ENCODE measurements at regions not wholly inside any gene's neighbourhood (a gene's known extent, or its start where the extent isn't known, plus 50 kb on each side); places are given as distances from the start of the nearest gene placed in this dataset.
"Not testable (repeated sequence)": the region's sequence is repeated elsewhere in the genome, so short reads cannot be mapped to it uniquely, and the experiment has no call there.

DNA sequence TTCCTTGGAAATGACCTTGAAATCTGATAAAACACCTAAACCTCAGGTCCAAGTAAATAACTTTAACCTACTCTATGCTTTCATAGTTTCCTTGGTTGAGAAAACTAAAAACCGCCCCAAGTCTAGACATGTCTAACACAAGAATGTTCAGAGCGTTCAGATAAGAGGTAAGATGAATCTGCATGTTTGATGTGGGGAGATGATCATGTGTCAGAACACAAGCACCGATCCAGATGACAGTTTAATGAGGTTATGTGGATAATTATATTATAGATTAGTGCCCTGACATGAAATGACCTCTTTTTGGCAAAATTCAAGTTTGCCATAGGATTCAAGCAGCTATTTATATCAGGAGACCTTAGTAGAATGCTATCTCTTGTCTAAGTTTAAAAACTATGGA is 729.8 kb upstream of the SOX11 start:
- DNase-seq = no peak

DNA sequence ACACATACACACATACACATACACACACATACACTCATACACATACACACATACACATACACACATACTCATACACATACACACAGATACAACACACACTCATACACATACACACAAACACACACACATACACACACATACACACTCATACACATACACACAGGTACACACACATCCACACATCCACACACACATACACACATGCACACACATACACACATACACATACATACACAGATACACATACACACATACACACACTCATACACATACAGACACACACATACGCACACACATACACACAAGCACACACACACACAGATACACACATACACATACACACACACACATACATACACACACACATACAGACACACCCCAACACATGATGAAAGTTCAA is 729.1 kb upstream of the SOX11 start:
- DNase-seq = no peak

DNA sequence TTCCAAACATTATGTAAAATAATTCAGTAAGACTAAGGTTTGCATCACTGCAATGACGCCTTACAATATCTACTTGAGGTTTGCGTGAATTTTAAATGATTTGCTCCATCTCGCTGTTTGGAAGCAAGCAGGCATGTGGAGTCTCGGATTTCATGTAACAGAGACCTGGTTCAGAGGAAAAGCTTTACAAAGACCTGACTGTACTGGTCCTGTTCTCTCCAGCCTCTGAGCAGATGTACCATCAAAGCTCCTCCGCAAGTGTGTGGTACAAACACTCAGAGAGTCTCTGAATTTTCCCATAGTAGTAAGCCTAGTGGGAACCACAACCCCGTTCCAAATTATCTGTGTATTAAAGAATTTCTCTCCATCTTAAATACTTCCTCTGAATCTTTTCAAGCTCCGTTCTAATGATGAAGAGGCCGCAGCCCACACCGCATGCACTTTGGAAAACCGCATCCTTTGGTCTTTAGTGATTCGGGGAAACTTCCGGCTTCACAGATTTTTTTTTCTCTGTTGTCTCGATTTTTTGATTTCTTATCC is 728.1 kb upstream of the SOX11 start:
- DNase-seq = no peak

DNA sequence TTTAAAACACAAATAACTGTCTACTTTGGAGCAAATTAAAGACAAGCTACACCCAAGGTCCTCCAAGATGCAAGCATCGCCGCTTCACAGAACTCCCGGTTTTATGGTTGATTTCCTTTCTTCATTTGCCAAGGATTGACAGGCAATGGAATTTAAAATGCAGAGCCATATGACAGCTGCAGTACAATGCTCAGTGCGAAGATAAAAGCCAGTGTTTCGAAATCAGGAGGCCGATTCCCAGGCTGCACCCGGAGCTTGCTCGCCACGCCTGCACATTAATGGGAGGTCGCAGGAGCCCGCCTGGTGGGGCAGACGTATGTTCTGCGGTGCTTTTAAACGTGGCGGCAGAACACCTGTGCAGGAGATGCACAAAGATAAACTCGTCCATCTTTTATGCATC is 727.6 kb upstream of the SOX11 start:
- DNase-seq = no peak

DNA sequence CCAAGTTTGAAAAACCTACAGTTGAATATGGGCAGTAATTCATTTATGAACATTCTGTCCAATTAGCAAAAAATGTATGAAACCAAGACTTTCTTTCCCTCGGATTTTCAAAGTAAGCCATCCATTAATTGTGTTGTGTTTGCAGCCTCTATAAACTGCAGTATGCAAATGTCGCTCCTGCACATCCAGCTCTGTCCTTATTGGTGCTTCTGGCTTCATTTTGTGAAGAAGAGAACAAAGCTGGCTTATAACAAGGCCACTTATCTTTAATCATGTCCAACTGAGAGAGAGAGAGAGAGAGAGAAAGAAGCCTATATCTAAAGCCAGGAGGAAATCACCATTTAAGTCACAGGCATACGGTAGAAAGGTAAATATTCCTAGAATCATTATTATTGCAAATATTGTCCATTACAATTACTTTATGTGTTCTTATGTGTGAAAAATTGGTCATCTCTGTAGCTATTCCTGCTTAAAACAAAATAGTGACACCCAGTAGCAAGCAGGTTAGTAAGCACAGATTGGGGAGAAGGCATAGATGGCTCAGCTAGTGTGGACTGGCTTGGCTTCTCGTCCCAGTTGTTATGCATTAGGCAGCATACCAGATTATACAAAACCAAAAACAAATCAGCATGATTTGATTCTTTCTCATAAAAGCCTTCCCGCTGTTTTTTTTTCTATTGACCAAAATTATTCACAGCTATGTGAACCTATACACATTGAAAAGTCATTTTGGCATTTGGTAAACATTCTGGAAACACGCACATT is 726.4 kb upstream of the SOX11 start:
- no peak for DNase-seq

DNA sequence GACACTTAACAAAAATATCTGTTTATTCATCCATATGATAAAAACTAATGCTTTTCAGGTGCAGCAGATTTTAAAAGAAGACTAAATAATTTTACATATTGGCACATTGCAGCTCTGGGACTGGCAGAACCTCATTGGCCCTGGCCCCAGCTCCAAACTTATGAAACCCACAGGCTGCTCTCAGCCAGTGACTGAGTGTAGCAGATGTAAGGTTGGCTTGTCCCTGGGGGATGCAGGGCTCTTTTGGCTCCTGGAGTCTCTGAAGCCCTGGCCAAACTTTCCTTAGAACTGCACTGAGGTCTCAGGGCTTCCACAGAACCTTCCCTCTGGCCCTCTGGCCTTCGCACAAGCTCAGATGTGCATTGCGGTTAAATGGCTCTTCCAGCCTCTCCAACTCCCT is 725.0 kb upstream of the SOX11 start:
- DNase-seq = no peak

DNA sequence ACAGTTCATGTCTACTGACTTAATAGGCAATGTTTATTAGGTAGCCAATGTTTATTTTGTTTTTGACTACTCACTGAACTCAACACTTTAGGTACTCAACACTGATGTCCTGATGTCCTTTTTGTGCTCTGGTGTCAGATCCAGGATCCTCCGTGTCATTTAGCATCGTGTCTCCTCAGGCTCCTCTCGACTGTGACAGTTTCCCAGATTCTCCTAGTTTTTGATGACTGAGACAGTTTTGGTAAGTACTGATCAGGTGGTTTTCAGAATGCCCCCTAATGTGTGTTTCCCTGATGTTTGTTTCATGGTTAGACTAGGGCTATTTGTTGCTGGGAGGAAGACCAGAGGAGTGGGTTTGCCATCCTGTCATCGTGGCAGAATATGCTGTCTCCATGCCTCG is 719.7 kb upstream of the SOX11 start:
- DNase-seq = no peak

DNA sequence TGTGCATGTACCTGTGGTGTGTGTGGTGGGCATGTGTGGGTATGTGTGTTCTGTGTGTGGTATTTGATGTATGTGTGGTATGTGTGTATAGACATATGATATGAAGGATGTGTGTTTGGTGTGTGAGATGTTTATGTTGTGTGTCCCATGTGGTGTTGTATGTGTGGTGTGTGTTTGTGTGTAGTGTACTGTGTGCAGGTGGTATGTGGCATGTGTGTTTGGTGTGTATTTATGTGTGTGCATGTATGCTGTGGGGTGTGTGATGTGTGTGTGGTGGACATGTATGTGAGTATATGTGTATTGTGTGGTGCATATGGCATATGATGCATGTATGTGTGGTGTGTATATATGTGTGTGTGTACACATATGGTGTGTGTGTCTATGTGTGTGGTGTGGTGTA is 718.8 kb upstream of the SOX11 start:
- no peak for DNase-seq

DNA sequence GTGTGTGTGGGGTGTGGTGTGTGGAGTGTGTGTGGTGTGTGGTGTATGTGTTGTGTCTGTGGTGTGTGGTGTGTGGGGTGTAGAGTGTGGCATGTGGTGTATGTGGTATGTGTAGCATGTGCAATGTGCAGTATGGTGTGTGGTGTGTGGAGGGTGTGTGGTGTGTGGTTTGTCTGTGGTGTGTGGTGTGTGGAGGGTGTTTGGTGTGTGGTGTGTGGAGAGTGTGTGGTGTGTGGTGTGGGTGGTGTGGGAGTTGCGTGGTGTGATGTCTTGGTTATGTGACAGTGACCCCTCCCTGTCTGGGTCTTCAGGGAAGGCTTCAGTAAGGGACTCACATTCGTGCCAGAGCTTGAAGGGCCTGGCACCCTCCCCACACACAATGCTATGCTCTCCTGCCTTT is 718.2 kb upstream of the SOX11 start:
- DNase-seq = no peak

DNA sequence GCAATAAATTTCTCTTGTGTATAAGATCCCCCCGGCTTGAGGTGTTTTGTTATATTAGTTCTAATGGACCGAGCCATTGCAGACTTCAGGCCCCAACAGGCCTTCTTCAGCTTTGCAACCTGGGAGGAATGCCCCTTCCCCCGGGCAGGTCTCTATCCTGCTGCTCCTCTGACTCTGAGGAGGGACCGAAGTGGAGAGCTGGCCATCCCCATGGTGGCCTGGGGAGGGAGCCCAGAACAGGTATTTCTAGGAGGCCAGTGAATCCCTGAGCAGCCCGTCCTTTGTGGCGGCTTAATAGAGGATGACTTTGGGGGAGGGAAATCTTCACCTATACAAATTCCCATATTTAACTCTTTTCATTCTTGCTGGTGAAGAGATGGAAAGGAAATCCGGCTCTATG is 715.8 kb upstream of the SOX11 start:
- DNase-seq = no peak

DNA sequence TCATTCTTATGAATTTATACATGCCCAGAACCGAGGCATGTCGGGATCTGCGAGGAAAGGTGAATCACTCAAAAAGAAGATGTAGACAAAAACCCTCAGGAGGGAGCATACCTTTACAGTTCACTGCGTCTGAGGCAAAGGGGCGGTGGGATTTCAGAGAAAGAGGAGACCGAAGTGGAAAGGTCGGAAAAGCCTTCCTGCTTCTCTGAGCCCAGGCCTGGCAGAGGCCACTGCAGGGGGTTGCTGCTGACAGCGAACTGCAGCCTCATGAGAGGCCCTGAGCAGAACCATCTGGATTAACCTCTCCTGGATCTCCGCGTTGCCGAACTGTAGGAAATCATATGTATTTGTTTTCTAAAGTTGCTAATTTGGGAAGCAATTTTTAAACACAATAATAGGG is 713.1 kb upstream of the SOX11 start:
- no peak for DNase-seq

DNA sequence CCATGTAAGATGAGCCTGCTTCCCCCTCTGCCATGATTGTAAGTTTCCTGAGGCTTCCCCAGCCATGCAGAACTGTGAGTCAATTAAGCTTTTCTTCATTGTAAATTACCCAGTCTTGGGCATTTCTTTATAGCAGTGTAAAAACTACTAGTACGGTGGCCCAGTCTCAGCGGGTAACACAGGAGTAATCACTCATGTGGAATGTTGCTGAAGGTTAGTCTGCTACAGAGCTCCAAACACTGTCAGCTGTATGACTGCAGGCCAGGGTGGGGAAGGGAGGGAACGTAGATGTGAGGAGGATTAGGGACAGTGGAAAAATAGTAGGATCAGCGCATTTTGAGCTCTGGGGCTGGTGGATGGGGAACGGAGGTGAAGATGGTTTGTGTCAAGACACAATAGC is 711.2 kb upstream of the SOX11 start:
- no peak for DNase-seq

DNA sequence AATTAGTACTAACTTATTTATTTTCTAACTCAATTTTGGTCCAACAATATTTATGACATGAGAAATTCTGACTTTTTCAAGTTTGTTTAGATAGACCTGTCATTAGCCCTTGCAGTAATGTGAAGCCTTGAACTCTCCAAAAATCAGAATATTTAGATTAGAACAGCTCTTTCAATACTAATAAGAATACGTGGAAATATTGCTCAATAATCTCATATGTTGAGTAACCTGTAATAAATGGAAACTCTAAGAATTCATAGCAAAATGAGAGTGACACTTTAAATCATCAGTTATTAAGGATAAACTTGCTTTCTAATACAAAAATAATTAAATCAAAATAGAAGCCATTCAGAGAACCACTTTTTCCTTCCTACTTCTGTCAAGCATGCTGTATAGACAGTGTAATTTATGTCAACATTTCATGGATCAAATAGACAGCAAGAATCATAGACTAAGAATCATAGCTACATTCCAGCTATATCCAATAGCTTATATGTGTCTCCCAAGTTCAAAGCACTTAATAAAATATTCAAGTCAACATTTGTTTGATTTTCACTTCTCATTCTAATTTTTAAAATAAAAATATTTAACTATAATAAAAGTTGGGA is 710.3 kb upstream of the SOX11 start:
- no peak for DNase-seq

DNA sequence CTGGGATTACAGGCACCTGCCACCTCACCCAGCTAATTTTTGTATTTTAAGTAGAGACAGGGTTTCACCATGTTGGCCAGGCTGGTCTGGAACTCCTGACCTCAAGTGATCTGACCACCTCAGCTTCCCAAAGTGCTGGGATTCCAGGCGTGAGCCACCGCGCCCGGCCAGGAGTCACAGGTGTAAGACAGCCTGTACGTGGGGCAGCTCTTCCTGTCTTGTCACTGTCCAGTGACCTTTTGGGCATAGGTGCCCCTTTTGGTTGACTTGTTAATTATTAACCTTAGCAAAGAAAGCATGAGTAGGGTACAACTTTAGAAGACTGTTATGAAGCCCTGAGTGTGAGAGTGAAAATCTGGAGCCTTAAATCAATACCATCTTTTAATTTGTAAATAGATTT is 703.7 kb upstream of the SOX11 start:
- peak; percentile 47 for DNase-seq

DNA sequence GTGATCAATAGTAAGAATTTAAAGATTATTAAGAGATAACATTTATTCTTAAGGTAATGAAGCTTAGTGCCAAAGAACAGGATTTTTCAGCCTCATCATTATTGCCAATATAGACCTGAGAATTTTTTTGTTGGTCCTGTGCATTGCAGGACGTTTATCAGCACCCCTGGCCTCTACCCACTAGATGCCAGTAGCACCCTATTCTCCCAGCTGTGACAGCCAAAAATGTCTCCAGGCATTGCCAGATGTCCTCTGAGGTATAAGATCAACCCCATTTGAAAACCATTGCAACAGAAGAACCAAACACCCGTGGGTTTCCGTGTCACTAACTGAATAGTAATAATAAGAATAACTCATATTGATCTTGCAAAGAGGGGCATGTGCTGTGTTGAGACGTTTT is 700.0 kb upstream of the SOX11 start:
- DNase-seq = peak; percentile 64

DNA sequence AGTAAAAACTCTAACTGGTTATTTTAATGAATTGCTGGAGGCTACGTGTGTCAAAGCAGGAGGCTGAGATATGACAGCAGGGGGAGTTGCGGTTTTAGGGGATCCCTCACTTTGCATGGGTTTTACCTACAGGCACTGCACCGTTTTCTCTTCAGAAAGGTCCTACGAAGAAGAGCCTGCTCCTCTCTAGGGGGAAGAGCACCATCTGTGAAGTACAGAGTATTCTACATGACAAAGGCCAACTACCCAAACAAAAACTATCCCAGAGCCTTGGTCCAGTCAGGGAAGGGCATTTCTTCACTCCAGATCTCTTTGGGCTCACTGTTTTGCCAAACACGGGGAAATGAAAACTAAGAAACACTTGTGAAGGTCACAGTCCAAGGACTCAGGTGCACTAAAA is 696.7 kb upstream of the SOX11 start:
- DNase-seq = no peak

DNA sequence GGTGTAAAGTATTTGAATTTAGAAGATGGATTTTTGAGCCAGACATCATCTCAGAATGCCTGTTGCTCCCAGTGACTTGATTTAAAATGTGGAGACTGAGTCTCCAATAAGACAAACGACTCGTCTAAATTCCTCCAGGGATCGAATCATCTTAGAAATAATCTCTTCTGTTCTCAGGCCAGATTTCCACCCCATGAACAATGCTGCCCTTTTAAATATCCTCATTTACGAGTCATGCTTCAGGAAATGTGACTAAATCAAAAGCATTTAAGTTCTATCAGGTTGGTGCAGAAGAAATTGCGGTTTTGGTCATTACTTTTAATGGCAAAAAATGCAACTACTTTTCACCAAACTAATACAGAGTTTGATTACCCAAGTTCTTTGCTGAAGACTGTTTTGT is 684.6 kb upstream of the SOX11 start:
- DNase-seq = no peak

DNA sequence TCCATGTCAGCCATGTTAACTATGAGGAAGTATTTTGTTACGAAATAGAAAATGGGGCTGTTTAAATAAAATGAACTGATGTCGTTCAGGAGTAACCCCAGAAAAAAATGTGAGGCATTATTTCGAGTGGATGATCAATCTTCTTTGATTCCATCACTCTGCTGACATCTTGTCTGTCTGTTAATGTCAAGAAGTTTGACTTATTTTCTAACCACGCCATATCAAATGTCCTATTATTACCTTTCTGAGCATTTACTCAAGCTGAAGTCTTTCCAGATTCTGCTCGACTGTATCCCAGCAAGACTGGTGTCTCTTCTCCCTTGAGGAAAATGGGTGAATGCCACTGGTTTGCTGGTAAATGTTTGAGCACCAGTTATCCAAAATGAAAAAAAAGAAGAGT is 672.9 kb upstream of the SOX11 start:
- DNase-seq = no peak

DNA sequence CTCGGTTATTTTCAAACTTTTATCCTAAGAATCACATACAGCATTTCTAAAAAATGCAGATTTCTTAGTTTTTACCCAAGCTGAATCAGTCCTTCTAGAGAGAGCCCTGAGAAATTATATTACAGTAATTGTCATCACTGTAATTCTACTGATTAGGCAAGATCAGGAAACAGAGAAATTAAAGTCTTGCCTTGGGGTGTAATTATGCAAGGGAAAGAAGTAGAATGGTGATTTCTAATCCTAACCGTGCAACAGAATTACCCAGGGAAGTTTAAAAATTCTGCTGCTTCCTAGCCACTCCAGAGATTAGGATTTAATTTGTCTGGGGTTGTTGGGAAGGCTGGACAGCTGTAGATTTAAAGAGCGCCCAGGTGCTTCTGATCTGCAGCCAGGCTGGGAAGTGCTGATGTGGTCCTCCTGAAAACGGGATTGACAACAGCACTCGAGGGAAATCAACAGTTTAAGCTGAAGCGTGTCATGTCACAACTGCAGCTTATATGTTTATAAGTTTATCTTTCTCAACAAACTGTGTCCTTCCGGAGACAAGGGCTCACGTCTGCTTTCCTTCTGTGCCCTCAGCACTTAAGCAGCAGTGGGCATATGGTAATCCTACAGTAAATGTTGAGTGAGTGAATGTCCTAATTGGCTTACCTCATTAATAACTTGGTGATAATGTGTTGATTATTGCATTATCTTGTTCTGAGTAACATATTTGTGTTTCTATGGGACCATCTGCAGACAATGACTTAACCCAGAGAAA is 671.9 kb upstream of the SOX11 start:
- DNase-seq = peak; percentile 69

DNA sequence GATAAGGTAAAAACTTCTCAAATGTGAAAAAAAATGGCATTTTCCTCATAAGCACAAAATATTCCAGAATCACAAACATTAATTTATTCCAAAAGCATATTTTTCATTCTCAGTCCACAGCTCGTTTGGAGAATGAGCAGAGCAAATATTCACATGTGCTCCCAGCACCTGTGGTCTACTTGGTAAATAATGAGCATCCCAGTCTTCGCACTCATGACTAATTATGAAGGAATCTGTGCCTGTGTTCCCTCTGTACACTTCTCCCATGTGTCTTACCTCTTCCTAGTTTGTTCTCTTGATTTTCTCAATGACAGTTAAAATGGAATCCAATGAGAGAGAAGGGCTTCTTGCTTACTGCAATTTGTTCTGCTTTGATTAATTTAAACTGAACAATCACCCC is 671.0 kb upstream of the SOX11 start:
- DNase-seq = peak; percentile 76

DNA sequence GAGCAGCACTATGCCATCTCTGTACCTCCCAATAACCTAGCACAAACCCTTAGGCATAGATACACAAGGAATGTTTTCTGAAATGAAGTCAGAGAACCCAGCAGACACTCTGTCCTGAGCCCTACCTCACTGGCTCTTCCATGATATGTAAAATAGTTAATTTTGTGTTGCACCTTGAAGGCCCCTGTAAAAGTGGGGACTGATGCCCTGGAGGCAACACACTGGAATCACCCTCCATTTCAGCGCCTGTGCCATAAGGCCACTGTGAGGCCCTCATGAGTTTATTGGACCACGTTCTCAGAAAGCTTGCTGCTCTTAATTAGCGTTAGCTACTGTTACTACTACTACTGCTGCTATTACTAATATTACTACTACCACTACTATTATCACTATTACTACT is 670.1 kb upstream of the SOX11 start:
- DNase-seq = peak; percentile 27

DNA sequence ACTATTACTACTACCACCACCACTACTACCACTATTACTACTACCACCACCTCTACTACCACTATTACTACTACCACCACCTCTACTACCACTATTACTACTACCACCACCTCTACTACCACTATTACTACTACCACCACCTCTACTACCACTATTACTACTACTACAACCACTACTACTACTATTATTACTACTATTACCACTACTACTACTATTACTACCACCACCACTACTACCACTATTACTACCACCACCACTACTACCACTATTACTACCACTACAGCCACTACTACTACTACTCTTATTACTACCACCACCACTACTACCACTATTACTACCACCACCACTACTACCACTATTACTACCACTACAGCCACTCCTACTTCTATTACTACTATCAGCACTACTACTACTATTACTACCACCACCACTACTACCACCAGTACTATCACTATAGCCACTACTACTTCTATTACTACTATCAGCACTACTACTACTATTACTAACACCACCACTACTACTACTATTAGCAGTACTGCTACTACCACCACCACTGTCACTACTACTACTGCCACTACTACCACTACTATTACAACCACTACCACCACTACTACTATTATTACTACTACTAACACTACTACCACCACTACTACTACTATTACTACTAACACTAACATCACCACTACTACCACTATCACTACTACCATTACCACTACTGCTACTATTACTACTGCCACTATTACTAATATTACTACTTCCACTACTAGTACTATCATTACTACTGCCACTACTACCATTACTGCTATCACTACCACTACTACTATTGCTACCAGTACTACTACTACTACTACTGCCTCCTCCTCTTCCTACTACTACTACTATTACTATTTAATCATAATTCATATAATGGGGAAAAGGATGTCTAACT is 669.2 kb upstream of the SOX11 start:
- not testable (repeated sequence) for DNase-seq

Data from DMS53 (cell line).